Neutrophil (primary cell): ENCODE measurements at regions not wholly inside any gene's neighbourhood (a gene's known extent, or its start where the extent isn't known, plus 50 kb on each side); places are given as distances from the start of the nearest gene placed in this dataset.

ENCODE experiments used
- H3K27ac ChIP-seq: fragments of 200-600 bp; sonication (generic); 2 replicates; pipeline ENCODE4 v1.5.1; 2016; ENCODE audit warnings: mild to moderate bottlenecking, moderate library complexity
- H3K27me3 ChIP-seq: fragments of 200-600 bp; sonication (generic); 2 replicates; pipeline ENCODE4 v1.6.0; 2016; ENCODE audit warnings: mild to moderate bottlenecking
- H3K36me3 ChIP-seq: fragments of 200-600 bp; sonication (generic); 2 replicates; pipeline ENCODE4 v1.5.1; 2017
- H3K4me1 ChIP-seq, 2 experiments: fragments of 200-600 bp in 1 of 2; sonication (generic) in 1 of 2; 1 replicate in 1 of 2; 2 replicates in 1 of 2; pipeline versions ENCODE4 v1.5.1 to v1.6.1; 2013 to 2016; ENCODE audit warnings: low read depth in 1 of 2, low read length in 1 of 2, mild to moderate bottlenecking in 1 of 2, moderate library complexity in 1 of 2; ENCODE audit not compliant: control insufficient read depth in 1 of 2, insufficient read depth in 1 of 2
- H3K4me3 ChIP-seq, 2 experiments: fragments of 200-600 bp in 1 of 2; sonication (generic) in 1 of 2; 1 replicate in 1 of 2; 2 replicates in 1 of 2; pipeline ENCODE4 v1.5.1; 2013 to 2016; ENCODE audit warnings: low read depth in 1 of 2, low read length in 1 of 2, mild to moderate bottlenecking in 1 of 2, moderate library complexity in 1 of 2
- H3K9me3 ChIP-seq: fragments of 200-600 bp; sonication (generic); 2 replicates; pipeline ENCODE4 v1.5.1; 2016
- CTCF ChIP-seq: fragments of 200-600 bp; sonication (generic); IDR thresholded peaks from 2 replicates; pipeline ENCODE4 v1.5.1; 2016; ENCODE audit warnings: antibody characterized with exemption

DNA sequence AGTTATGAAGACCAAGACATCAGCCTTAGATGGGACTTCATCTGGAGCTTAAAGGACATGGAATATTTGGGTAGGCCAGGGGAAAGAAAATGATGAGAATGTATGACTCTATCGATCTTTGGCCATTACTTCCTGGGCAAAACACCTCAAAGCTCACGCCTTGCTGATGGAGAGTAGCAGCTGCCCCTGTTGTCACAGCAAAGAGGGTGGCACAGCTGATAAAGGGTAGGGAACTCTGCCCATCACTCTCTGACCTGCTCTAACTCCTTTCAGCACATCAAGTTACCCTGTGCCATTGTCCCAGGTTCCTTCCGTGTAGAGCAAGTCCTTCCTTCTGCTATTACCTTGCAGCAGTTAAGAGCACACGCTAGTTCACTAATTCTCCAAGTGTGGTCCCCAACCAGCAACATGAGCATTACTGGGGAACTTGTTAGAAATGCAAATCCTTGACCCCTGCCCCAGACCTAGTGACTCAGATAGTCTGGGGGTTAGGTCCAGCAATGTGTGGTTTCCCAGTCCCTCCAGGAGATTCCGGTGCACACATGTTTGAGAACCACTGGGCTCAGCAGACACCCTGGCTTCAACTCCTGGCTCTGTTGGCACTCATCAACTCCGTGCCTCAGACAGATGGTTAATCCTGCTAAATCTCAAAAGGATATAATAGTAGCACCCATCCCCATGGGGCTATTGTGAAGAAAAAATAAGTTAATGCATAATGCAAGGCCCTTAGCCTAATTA, 93.7 kb upstream of the EEA1 start:
- Histone ChIP-seq H3K4me1 (peaks cover 8 to 9% of the 10 kb centered on the region in 2 experiments), H3K4me3 (no peak overlapping the region), H3K27me3 (no peaks in the 10 kb centered on the region), H3K36me3 (no peaks in the 10 kb centered on the region), H3K9me3 (no peaks in the 10 kb centered on the region), H3K27ac (no peak overlapping the region)
- no peak for TF ChIP-seq CTCF

DNA sequence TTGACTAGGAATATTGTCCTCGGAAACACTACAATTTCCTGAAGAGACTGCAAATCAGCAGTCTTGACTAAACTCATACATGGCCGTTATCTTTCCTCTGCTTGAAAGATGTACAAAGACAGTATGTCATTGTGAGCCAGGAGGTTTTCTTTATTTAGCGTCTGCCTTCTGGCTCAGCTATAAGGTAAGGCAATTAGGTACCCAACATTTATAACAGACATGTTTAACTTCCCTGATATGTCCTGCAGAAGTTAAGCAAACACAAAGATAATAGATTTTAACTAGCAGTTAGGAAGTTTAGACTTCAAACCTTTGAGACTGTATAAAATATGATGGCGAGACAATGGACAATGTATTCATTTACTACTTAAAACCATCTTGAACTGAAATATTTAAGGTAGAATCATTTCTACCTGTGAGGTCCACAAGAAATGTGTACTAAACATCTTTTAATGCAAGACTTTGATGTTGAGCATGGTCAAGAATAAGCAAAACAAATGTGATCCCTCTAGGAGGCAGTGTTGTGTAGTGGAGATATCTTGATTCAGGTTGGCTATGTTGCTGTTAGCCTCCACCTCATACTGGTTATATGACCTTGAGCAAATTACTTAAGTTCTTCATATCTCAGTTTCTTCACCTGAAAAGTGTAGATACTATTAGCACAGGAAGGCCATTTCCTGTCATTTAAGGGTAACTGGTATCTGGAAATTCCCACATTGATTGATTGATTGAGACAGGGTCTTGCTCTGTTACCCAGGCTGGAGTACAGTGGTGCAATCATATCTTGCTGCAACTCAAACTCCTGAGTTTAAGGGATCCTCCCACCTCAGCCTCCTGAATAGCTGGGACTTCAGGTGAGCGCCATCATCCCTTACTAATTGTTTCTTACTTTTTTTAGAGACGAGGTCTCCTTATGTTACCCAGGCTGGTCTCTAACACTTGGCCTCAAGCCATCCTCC, 96.3 kb upstream of the EEA1 start:
- no peak overlapping the region for H3K27ac ChIP-seq
- H3K27me3 ChIP-seq: no peaks in the 10 kb centered on the region
- no peaks in the 10 kb centered on the region for H3K36me3 ChIP-seq
- TF ChIP-seq CTCF: no peak
- H3K4me3 ChIP-seq: no peak overlapping the region
- H3K4me1 ChIP-seq: peaks cover 8 to 9% of the 10 kb centered on the region in 2 experiments
- H3K9me3 ChIP-seq: no peaks in the 10 kb centered on the region

DNA sequence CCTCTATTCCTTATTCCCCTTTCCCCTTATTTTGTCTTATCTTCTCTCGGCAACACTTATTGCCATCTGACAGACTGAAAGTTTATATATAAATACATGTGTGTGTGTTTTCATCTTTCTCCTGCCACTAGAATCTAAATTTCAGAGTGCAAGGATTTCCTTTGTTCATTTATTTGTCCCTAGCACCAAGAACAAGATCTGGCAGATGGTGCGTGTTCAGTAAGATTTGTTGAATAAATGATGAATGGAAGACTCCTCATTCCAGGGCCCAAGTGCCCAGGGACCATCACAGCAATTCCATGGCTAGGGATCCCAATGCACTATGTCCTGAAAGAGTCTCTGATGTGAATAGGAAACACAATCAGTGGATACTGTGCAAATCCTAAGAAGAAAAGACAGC, 97.9 kb upstream of the EEA1 start:
- Histone ChIP-seq H3K4me3 (no peak overlapping the region), H3K36me3 (no peaks in the 10 kb centered on the region), H3K27me3 (no peaks in the 10 kb centered on the region), H3K4me1 (peaks cover 8 to 9% of the 10 kb centered on the region in 2 experiments), H3K9me3 (no peaks in the 10 kb centered on the region), H3K27ac (no peak overlapping the region)
- no peak for TF ChIP-seq CTCF

GRCh38 chr12:93029091-93029490, 100.0 kb upstream of the EEA1 start:
- Histone ChIP-seq H3K27me3 (no peaks in the 10 kb centered on the region), H3K4me1 (peaks cover 8 to 9% of the 10 kb centered on the region in 2 experiments), H3K9me3 (no peaks in the 10 kb centered on the region), H3K27ac (no peak overlapping the region), H3K36me3 (no peaks in the 10 kb centered on the region), H3K4me3 (no peak overlapping the region)
- TF ChIP-seq CTCF: no peak

DNA sequence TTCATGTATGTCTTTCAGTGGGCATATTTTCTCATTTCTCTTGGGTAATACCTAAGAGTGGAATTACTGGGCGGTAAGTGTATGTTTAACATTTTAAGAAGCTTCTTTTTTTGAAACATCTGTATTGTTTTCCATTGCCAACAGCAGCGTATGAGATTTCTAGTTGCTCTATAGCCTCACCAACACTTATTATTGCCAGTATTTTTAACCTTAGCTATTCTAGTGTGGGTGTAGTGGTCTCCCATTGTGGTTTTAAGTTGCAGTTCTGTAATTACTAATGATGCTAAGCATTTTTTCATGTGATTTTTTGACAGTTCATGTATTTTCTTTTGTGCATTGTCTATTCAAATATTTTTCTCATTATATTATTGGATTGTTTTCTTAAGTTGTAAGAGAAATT, 101.9 kb upstream of the EEA1 start:
- Histone ChIP-seq H3K36me3 (no peaks in the 10 kb centered on the region), H3K27ac (no peak overlapping the region), H3K9me3 (no peaks in the 10 kb centered on the region), H3K27me3 (no peaks in the 10 kb centered on the region), H3K4me3 (no peak overlapping the region), H3K4me1 (peaks cover 0 to under 1% of the 10 kb centered on the region in 2 experiments)
- no peak for TF ChIP-seq CTCF
